Activated CD8-positive, alpha-beta memory T cell treated with anti-CD3 and anti-CD28 coated beads for 4 hours (primary cell): ENCODE measurements at regions not wholly inside any gene's neighbourhood (a gene's known extent, or its start where the extent isn't known, plus 50 kb on each side); places are given as distances from the start of the nearest gene placed in this dataset.

Experiments
- DNase-seq, 2 donors: peaks; one replicate each; pipeline ENCODE4 v3.0.0-alpha.2; 2020; ENCODE audit warnings: low read depth in 2 of 2

DNA sequence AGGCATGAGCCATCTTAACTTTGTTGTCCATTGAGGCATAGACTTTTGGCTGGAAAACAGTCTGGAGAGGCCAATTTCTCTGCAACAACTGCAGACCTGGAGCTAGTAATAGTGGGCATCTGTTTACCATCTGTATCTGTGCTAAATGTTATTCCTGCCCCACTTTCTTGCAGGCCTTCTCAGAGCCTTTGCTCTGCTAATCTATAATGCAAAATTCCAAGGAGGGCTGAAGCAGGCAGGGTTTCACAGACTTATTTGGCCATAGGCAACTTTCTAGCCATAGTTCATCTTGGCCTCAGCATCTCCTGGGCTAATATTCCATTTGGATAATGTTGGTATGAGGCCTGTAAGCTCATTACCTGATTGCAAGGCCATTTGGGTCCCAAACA, 124.5 kb upstream of the CSF3R start:
- no peak for DNase-seq

DNA sequence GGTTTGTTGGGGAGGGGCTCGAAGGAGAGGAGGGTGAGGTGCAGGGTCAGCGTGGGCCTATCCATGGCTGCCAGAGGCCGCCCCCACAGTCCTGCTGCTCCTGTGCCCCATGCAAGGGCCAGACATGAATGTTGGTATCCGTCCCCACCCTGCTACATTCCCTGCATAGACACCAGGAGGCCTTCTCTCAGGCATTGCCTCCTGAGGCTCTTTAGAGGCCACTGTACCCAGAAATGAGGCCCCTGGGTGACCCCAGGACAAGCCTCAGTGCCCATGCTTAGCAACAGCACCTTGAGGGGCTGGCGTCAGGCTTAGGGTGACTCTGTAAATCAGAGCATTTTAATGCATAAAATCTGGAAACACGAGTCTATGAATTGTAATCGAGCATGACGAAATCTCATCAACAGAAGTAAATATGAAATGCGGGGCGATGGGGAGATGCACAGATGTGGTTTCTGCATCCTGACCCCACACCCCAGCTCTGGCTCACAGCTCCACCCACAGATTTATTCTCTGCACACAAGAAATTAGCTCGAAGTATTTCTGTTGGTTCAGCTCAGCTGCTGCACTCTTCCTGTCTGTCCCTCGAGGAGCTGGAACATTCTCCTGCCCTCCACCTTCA, 124.0 kb upstream of the CSF3R start:
- no peak for DNase-seq

DNA sequence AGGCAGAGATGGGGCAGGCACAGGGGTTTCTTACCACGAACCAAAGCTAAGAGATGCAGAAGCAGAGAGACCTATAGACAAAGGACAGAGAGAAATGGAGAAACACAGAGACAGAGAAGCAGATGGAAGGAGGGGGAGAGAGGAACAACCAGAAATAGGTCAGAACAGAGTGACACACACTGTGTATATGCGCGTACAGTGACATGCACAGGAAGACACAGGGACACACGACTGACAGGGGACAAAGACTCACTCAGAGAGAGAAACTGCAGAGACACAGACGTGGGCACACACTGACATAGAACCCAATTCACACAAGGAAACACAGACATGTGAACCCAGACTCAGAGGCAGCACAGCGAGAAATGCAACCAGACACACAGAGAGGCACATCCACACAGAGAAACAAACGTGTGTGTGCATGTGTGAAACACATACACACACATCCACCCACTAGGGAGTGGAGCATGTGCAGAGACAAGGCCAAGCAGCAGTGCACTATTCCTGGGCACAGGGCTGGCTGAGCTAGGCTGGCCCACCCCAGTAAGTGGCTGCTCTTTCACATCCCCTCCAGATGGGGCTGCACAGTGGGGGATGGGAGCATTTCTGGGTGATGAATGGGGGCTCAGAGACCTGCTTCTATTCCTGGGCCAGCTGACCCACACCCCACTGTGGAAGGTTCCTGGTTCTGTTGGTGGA, 123.4 kb upstream of the CSF3R start:
- DNase-seq, result no peak

DNA sequence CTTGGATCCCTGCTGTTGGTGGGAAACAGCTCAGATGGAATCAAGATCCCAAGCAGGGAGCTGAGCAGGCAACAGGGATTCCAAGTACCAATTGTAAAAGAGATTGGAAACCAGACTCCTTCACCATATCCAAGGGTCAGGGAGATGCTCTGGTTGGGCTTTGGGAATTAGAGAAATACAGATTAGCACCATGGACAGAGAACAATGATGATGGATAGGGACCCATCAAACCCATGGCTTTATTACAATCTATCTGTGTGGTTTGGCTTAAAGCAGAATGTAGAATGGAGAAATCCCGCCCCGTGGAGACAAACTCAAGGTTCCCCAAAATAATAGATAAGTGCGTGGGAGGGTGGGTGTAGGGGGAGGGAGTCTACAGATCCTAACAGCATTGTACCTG, 120.7 kb upstream of the CSF3R start:
- DNase-seq, result no peak

DNA sequence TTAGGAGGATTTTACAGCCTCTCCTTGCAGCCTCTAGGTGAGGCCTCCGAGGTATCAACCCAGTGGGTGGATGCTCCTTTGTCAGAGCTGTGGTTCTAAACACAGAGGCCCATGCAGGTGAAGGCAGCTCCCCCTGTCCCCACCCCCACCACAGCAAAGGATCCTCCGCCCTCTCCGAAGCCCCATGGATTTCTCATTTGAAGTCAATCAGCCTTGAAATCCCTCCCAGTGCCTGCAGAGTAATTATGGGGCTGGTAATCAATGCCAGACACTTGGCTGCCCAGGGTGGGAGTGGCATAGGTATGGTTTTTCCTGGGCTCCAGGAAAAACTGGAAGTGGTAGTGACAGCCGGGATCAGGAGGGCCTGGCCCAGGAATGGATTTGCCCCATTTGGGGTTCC, 119.5 kb upstream of the CSF3R start:
- no peak for DNase-seq

DNA sequence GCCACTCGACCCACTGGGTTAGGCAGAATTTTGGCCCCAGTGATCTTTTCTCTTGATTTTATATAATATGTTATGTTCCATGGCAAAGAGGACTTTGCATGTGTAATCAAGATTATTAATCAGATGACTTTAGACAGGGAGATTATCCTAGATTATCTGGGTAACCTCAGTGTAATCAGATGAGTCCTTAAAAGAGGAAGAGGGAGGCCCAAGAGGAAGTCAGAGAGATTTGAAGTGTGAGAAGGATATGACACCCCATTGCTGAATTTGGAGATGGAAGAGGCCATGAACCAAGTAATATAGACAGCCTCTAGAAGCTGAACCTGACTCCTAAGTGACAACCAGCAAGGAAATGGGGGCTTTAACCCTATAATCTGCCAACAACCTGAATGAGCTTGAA, 117.1 kb upstream of the CSF3R start:
- no peak for DNase-seq

DNA sequence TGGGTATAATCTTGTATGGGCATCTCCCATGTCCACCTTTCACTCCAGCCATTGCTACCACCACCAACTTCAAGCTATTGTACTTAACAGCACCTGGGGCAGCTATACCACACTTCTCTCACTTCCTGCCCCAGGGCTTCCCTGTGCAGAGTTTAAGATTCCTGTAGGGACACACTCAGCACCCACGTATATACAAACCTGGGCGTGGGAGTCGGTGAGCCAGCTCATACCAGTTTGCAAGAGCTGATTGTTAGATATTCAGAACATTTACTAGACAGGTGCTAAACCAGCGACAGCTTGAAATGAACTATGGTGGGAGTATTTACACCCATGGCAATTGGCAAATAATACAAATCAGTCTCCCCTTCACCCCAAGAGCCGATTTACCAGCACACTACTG, 114.8 kb upstream of the CSF3R start:
- no peak for DNase-seq

DNA sequence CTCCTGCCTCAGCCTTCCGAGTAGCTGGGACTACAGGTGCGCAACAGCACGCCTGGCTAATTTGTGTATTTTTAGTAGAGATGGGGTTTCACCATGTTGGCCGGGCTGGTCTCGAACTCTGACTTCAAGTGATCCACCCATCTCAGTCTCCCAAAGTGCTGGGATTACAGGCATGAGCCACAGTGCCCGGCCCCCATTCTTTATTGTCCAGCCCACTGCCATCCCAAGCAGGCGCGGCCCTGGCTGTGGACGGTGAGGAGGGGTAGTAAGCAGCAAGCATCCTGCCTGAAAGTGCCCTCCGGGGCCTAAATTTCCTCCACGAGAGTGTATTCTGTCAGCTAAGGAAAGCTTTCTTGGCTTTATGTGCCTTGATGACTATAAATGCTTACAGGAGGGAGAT, 113.2 kb upstream of the CSF3R start:
- no peak for DNase-seq

DNA sequence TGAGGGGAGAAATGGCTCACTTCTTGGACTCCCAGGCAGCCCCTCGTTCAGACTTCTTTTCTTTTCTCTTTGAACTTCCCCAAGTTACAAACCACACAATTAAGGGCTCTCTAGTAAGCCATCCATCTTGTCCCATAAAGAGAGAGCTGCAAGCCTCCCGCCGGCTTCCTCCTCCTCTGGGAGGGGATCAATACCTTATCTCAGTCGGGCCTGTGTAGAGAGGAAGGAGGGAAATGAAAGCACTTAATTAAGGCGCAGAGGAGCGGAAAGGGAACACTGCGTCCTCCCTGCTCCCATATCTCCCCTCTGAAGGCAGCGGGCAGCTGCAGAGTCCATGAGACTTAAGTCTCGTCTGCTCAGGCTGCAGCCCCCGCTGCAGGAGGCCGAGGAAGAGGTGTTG, 112.6 kb upstream of the CSF3R start:
- no peak for DNase-seq

DNA sequence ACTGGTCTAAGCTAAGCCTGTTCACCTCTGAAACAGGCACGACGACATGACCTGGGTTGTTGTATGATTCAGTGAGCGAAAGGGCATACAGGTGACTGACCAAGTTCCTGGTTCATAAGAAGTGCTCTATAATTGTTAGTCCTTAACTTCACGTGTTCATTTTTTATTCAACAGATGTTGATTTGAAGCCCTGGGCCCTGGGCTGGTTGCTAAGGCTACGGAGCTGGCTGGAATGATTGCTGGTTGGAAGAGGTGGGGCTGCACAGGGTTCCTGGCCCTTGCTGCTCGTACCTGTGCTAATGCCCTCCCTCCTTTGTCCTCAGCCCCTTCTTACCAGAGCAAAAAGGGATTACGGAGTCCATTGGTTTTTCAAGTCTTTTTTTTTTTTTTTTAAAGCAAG, 111.3 kb upstream of the CSF3R start:
- DNase-seq, result no peak

DNA sequence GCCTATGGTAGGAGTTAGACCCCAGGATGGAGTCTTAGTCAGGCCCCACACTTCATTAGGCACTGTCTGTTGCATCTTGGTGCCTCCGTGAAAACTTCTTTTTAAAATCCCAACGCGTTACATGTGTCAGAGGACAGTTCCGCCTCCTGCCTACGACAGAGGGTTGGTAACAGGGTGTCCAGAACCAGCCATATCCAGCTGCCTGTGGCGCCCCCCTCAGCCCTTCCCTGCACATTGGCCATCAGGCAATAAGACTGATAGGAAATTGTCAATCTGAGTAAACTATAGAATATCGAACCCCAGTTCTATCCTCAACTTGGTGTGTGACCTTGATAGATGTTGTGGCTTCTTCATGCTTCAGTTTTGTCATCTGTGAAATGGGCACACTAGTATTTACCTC, 108.6 kb upstream of the CSF3R start:
- DNase-seq, result no peak

DNA sequence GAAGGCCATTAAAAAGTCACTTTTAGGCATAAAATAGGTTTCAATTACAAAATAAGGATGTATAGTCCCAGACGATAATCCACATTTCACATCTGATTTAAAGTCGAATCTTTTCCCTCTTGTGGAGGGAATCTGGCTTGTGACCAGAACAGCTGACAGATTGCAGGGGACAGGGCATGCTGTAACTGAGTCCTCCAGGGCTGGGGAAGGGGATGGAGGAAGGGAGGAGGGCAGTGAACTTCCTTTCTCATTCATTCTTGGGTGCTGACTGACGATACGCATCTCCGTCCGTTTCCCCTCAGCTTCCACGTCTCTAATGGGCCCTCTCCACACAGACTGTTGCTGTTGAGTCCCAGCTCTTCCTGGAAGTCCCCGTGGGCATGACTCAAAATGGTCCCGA, 108.1 kb upstream of the CSF3R start:
- no peak for DNase-seq

DNA sequence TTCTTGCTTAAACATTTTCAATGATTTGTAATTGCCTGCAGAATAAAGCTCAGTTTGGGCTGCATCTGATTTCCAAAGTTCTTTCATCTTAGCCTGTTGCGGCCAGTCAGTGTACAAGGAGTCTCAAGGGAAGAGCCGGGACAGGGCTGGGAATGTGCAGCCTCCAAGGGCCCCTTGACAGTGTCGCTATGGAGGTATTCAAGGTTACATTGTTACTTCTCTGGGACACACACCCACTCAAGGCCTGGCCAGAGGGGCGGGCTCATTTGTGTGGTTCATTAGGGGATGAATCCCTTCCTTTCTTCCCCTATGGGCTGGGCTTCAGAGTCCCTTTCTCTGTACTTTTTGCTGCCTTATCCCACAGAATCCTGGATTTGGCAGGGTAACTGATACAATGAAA, 107.6 kb upstream of the CSF3R start:
- DNase-seq, result no peak

DNA sequence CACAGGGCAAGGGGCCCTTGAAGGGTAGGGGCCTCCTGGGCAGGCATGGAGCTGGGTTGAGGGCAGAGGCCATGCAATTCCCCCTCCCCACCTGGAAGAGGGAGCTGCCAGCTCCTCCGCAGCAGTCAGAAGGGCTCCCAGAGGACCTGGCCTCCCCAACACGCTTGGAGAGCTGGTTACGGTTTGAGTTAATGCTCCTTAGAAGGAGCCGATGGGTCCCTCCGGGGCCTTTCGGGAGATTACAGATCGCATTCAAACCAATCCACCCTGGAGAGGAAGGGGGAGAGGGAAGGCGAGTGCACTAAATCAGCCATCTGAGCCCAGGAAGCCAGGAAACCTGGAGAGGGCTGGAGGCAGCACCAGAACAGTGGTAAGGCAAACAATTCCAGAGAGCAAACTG, 106.3 kb upstream of the CSF3R start:
- DNase-seq, result no peak

DNA sequence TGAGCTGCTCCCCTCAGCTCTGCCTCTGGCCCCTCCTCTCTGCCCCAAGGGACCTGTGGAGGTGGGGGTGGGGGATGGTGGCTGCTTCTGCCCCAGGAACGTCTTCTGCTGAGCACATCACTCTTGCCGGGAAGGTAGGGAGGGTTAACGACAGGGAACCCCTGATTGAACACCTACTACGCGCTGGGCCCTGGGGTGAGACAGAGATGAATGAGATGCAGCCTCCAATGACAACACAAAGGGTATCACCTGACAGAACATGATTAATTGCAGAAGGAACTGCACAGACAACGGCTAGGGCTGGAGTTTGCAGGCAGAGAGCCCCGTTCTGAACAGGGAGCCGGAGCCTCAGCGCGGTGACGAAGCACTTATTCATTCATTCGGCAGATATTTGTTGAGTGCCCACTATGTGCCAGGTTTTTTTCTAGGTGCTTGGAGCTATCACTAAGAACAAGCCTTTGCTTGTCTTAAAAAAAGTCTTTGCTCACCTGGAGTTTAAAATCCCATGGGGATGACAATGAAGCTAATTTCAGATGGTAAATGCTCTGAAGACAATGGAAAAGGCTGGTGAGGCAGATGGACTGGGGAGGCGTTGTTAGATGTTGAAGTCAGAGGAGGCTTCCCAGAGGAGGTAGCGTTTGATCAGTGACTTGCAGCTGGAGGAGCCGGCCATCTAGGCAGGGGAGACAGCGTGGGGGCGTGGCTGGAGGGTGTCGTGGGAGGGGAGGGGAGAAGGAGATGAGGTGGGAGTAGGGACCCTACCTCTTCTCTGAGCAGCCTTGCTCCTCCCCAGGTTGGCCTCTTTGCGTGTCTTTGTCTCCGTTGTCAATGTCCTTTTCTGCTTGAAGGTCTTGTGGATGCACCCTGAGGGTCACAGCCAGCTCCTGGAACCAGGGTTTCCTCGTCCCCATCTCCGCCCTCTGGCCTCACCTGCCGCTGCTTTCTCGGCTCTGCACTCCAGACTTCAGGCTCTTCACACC, 103.1 kb upstream of the CSF3R start:
- DNase-seq, result no peak

DNA sequence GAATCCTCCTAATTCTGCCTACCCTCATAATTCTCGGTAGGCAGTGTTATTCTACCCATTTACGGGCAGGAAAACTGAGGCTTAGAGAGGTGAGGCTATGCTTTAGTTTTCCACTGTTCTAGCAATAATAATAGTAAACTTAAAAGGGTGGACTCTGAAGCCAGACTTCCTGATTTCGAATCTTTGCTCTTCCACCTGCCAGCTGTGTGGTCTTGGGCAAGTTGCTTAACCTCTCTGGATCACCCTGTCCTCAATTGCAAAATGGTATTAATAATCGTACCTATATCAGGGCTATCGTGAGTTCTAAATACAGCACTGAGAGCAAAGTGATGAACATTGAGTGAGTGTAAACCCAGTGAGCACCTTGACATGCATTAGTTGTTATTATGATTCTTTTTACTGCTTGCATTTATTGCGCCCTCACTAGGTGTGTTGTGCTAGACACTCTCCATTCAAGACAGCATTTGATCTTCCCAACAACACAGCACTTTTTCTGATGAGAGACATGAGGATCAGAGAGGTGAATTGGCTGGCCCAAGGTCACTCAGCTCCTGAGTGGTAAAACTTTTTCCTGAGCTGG, 102.3 kb upstream of the CSF3R start:
- no peak for DNase-seq

DNA sequence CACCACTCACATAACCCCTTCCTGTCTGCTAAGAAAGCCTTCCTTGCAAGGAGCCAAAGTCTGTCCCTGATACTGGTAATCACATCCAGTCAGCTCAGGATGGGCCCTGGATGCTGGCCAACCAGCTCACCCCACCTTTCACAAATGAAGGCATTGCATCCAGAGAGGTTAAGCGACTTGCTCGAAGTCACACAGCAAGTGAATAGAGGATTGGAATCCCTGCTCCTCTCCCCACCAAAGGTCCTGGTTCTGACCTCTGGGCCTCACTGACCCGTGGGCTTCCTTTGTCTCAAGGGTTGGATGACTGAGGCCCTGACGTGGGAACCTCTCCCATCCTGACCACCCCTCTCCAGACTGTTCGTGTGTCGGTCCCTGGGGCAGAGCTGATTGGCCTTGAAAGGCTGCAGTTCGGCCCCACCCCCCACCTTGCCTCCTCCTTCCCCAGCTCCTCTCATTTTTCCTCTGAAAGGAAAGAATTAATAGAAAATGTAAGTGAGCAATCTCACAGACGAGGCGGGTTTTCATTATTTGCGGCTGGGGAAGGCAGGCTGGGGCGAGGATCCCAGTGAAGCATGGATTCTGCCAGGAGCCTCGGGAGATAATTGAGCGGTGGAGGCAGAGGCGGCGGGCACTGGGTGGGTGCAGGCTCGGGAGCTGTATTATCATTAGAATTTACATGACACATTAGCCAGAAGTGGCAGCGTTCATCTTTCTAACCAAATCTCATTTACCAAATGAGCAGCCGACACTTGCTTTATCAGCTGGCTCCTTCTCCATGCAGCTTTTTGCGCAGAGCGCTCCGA, 101.5 kb upstream of the CSF3R start:
- no peak for DNase-seq

DNA sequence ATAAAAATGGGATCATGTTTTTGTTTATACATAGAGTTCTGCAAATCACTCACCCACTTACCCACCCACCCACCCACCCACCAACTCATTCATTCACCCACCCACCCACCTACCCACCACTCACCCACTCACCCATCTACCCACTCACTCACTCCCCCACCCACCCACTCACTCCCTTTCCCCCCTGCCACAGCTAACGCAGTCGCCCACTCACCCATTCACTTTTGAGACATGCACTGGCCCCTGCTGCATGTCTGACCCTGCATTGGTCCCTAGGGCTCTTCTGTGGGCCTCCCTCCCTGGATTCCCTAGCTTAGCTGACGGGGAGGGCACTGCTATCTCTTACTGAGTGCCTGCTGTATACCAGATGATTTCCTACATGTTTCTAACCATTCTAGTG, 100.4 kb upstream of the CSF3R start:
- no peak for DNase-seq

DNA sequence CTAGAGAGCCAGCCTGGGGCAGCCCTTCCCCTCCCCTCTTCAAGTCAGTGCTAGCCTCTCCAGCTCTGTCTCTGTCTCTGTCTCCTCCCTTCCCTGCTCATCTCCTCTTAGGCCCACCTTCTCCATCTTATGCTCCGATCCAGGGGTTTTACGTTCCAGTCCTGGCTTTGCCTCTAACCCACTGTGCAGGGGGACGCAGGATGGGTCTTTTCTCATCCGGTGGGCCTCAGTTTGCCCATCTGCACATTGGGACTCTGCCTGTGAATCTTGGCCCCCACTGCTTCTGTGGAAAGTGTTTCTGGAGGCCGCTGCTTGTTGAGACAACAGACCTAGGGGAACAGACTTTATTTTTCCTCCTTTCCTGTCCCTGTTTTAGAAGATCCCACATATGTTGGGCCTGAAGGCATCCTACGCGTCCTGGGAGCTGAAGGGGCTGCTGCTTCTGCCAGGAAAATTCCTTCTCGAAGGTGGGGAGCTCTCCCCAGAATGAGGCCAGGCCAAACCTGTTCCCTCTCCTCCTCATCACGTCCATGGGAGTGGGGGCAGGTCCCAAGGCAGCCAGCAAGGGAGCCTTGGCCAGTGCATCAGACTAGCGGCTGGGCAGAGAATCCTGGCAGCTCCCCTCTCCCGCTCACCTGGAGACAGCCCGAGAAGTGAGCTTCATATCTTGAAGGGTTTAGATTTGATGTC, 99.5 kb upstream of the CSF3R start:
- DNase-seq, result no peak

DNA sequence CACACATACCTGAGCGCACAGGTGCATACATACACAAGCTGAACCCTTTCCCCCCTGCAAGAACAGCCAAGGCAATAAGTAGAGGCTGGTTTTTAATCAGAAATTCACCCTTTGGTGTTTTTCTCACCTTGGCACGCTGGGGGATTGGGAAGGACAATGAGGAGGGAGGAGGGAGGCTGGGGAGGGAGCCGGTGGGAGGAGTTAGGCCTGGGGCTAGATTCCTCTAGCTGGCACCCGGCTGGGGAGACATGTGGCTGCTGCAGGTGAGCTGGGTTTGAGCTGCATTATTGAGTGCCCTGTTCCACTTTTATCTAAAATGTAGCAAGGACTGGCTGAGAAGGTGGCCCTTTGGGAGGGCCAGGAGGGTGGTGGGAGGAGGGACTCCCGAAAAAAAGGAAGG, 97.8 kb upstream of the CSF3R start:
- DNase-seq, result no peak

DNA sequence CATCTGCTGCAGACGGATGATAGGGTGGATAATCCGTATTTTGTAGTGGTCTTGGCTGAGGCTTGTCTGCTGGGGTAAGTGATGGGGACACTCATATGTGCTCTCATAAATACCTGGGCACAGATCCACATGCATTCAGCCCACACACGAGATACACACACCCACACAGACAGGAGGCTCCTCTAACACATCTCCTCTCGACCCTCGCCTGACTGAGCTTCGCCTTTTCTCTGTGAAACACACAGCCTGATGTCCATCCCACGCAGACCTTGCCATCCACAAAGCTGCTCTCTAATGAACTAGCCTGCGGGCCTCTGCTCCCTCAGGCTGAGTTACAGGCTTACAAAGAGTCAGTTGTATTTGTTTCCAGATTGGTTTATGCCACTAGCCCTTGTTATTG, 96.3 kb upstream of the CSF3R start:
- DNase-seq, result no peak
